HFF-Myc (cell line): ENCODE measurements at regions not wholly inside any gene's neighbourhood (a gene's known extent, or its start where the extent isn't known, plus 50 kb on each side); places are given as distances from the start of the nearest gene placed in this dataset.

ENCODE experiments used
- DNase-seq: peaks from one replicate; pipeline ENCODE4 v3.0.0-alpha.2; 2011; ENCODE audit warnings: low read depth; ENCODE audit errors: extremely low read depth
- H3K4me3 ChIP-seq: replicated peaks from 2 replicates; pipeline ENCODE4 v1.5.1; 2011; ENCODE audit warnings: low read depth, mild to moderate bottlenecking, control low read depth, low read length
- CTCF ChIP-seq: IDR thresholded peaks from 2 replicates; pipeline ENCODE4 v1.5.1; 2012; ENCODE audit warnings: mild to moderate bottlenecking, low read depth, low read length, control low read depth; ENCODE audit errors: missing control alignments

GRCh38 chr2:14316594-14316993, 315.9 kb upstream of the LRATD1 start:
- H3K4me3 ChIP-seq = no peak overlapping the region
- no peak for TF ChIP-seq CTCF
- no peak for DNase-seq

- DNase-seq = no peak
- H3K4me3 ChIP-seq = no peak overlapping the region
- TF ChIP-seq CTCF = no peak
Measured at GRCh38 chr2:14321357-14321756, 311.2 kb upstream of the LRATD1 start.

- no peak for TF ChIP-seq CTCF
- H3K4me3 ChIP-seq = no peak overlapping the region
- DNase-seq = no peak
Measured at GRCh38 chr2:14322306-14322705, 310.2 kb upstream of the LRATD1 start.

GRCh38 chr2:14324308-14324707, 308.2 kb upstream of the LRATD1 start:
- no peak for TF ChIP-seq CTCF
- no peak overlapping the region for H3K4me3 ChIP-seq
- DNase-seq = no peak

GRCh38 chr2:14330884-14331283, 301.6 kb upstream of the LRATD1 start:
- no peak for TF ChIP-seq CTCF
- DNase-seq = no peak

GRCh38 chr2:14336759-14337382, 295.6 kb upstream of the LRATD1 start:
- DNase-seq = no peak
- no peak overlapping the region for H3K4me3 ChIP-seq
- no peak for TF ChIP-seq CTCF

More at GRCh38 chr2:14330884-14331283, 301.6 kb upstream of the LRATD1 start:
- no peak overlapping the region for H3K4me3 ChIP-seq

- H3K4me3 ChIP-seq = no peak overlapping the region
Measured at GRCh38 chr2:14340703-14341102, 291.8 kb upstream of the LRATD1 start.

More at GRCh38 chr2:14340703-14341102, 291.8 kb upstream of the LRATD1 start:
- no peak for DNase-seq
- TF ChIP-seq CTCF = no peak
